H1 (cell line): ENCODE measurements at regions not wholly inside any gene's neighbourhood (a gene's known extent, or its start where the extent isn't known, plus 50 kb on each side); places are given as distances from the start of the nearest gene placed in this dataset.

Experiments used
- CTCF ChIA-PET: fragments of 300-600 bp; sonication (Branson Sonifier 250); formaldehyde crosslinking; loops from one replicate; lab custom pipeline; 2021; ENCODE audit not compliant: partially characterized antibody; lab: Charles Lee
- POLR2A ChIA-PET: fragments of 300-600 bp; sonication (Branson Sonifier 250); formaldehyde crosslinking; loops from one replicate; lab custom pipeline; 2021; ENCODE audit warnings: inconsistent platforms; ENCODE audit not compliant: partially characterized antibody; lab: Charles Lee
- DNase-seq, 2 experiments: peaks; one replicate each; pipeline versions ENCODE4 v3.0.0 to v3.0.0-alpha.2; 2010 to 2022; ENCODE audit warnings: low spot score in 2 of 2, low read depth in 1 of 2, mixed read lengths in 1 of 2
- FAIRE-seq: peaks from 2 replicates; lab custom pipeline; 2011; peaks lifted over from hg19 to GRCh38; lab: Jason Lieb, UNC
- H2AFZ ChIP-seq: 2 replicates; pipeline ENCODE4 v1.8.1; 2012; ENCODE audit warnings: low read length, inconsistent platforms
- H2AK5ac ChIP-seq: 2 replicates; pipeline ENCODE4 v1.6.1; 2013; ENCODE audit warnings: low read depth, low read length
- H2BK120ac ChIP-seq: replicated peaks from 2 replicates; pipeline ENCODE3; 2013; ENCODE audit warnings: low read depth, low read length, inconsistent platforms
- H2BK12ac ChIP-seq: 2 replicates; pipeline ENCODE4 v1.6.1; 2013; ENCODE audit warnings: low read depth, low read length
- H2BK15ac ChIP-seq: 2 replicates; pipeline ENCODE4 v1.6.1; 2013; ENCODE audit warnings: low read length
- H2BK20ac ChIP-seq: 2 replicates; pipeline ENCODE4 v1.6.1; 2013; ENCODE audit warnings: low read length
- H2BK5ac ChIP-seq: 2 replicates; pipeline ENCODE4 v1.6.1; 2013; ENCODE audit warnings: low read depth, low read length
- H3K14ac ChIP-seq: 2 replicates; pipeline ENCODE4 v1.6.1; 2013; ENCODE audit warnings: inconsistent platforms; ENCODE audit not compliant: insufficient read length
- H3K18ac ChIP-seq: 2 replicates; pipeline ENCODE4 v1.6.1; 2013; ENCODE audit warnings: low read length; ENCODE audit errors: extremely low read depth
- H3K23ac ChIP-seq: 2 replicates; pipeline ENCODE4 v1.6.1; 2013; ENCODE audit warnings: inconsistent platforms; ENCODE audit not compliant: insufficient read length
- H3K23me2 ChIP-seq: 2 replicates; pipeline ENCODE4 v1.6.1; 2013; ENCODE audit warnings: low read depth, low read length
- H3K27ac ChIP-seq: 2 replicates; pipeline ENCODE4 v1.6.1; 2011; ENCODE audit warnings: low read depth, low read length, inconsistent platforms
- H3K27me3 ChIP-seq, 4 experiments: replicated peaks in 1 of 4; 1 replicate in 1 of 4; 2 replicates in 3 of 4; pipeline versions ENCODE4 v1.6.1 to v1.8.1; 2011 to 2013; ENCODE audit warnings: low read length in 3 of 4, mild to moderate bottlenecking in 3 of 4, inconsistent platforms in 2 of 4, mixed read lengths in 2 of 4, moderate library complexity in 1 of 4; ENCODE audit not compliant: control insufficient read depth in 3 of 4, insufficient read depth in 3 of 4; ENCODE audit errors: extremely low read depth in 1 of 4
- H3K36me3 ChIP-seq, 4 experiments: 2 replicates each; pipeline versions ENCODE4 v1.6.1 to v1.8.1; 2011 to 2013; ENCODE audit warnings: mild to moderate bottlenecking in 4 of 4, low read length in 3 of 4, moderate library complexity in 2 of 4, control low read depth in 1 of 4, inconsistent platforms in 1 of 4; ENCODE audit not compliant: insufficient read depth in 4 of 4, control insufficient read depth in 2 of 4
- H3K4ac ChIP-seq: replicated peaks from 2 replicates; pipeline ENCODE3; 2013; ENCODE audit warnings: low read length, low read depth, mixed read lengths, inconsistent platforms; ENCODE audit not compliant: insufficient read length
- H3K4me1 ChIP-seq, 4 experiments: replicated peaks in 1 of 4; 1 replicate in 1 of 4; 2 replicates in 3 of 4; pipeline versions ENCODE4 v1.6.1 to v1.8.1; 2011 to 2013; ENCODE audit warnings: low read length in 3 of 4, inconsistent platforms in 2 of 4, mixed read lengths in 1 of 4; ENCODE audit not compliant: insufficient read depth in 4 of 4, control insufficient read depth in 3 of 4
- H3K4me2 ChIP-seq, 2 experiments: 2 replicates each; pipeline versions ENCODE4 v1.6.1 to v1.8.1; 2011 to 2013; ENCODE audit warnings: low read depth in 2 of 2, low read length in 2 of 2, control low read depth in 1 of 2, inconsistent platforms in 1 of 2, mild to moderate bottlenecking in 1 of 2; ENCODE audit not compliant: insufficient read depth in 1 of 2
- H3K4me3 ChIP-seq, 4 experiments: fragments of 200-600, 300-600 bp in 1 of 4; sonication (generic), shearing (Covaris generic), sonication (Bioruptor Twin) in 1 of 4; 2 replicates each; pipeline versions ENCODE4 v1.5.1 to v1.8.1; 2011 to 2016; ENCODE audit warnings: low read length in 4 of 4, low read depth in 3 of 4, control low read depth in 2 of 4, inconsistent platforms in 2 of 4, mild to moderate bottlenecking in 2 of 4, mixed read lengths in 1 of 4, moderate library complexity in 1 of 4; ENCODE audit not compliant: insufficient read depth in 2 of 4; ENCODE audit errors: extremely low read depth in 1 of 4
- H3K56ac ChIP-seq: replicated peaks from 2 replicates; pipeline ENCODE3; 2013; ENCODE audit warnings: low read depth, mild to moderate bottlenecking, mixed read lengths, low read length, inconsistent platforms; ENCODE audit not compliant: insufficient read length
- H3K79me1 ChIP-seq: 2 replicates; pipeline ENCODE4 v1.6.1; 2013; ENCODE audit warnings: low read depth, low read length, control low read depth
- H3K79me2 ChIP-seq, 2 experiments: 2 replicates each; pipeline versions ENCODE4 v1.6.1 to v1.8.1; 2012 to 2013; ENCODE audit warnings: low read length in 2 of 2, mild to moderate bottlenecking in 2 of 2, inconsistent platforms in 1 of 2; ENCODE audit not compliant: insufficient read depth in 2 of 2, control insufficient read depth in 1 of 2
- H3K9ac ChIP-seq, 4 experiments: replicated peaks in 1 of 4; 1 replicate in 1 of 4; 2 replicates in 3 of 4; pipeline versions ENCODE4 v1.6.1 to v1.8.1; 2011 to 2013; ENCODE audit warnings: low read depth in 3 of 4, low read length in 3 of 4, control low read depth in 2 of 4, mild to moderate bottlenecking in 2 of 4, moderate library complexity in 2 of 4, inconsistent platforms in 1 of 4; ENCODE audit errors: extremely low read depth in 1 of 4
- H3K9me3 ChIP-seq, 2 experiments: 2 replicates each; pipeline versions ENCODE4 v1.6.1 to v1.8.1; 2012 to 2013; ENCODE audit warnings: mild to moderate bottlenecking in 2 of 2, moderate library complexity in 2 of 2, control low read depth in 1 of 2, inconsistent platforms in 1 of 2, low read depth in 1 of 2, low read length in 1 of 2, mixed read lengths in 1 of 2; ENCODE audit not compliant: insufficient read depth in 2 of 2
- H4K20me1 ChIP-seq, 2 experiments: replicated peaks in 1 of 2; 2 replicates each; pipeline versions ENCODE3 to v1.8.1; 2011 to 2013; ENCODE audit warnings: inconsistent platforms in 2 of 2, low read length in 2 of 2, mild to moderate bottlenecking in 1 of 2; ENCODE audit not compliant: insufficient read depth in 2 of 2, control insufficient read depth in 1 of 2
- H4K5ac ChIP-seq: 2 replicates; pipeline ENCODE4 v1.6.1; 2013; ENCODE audit warnings: low read length, low read depth, mixed read lengths, inconsistent platforms; ENCODE audit not compliant: insufficient read length
- H4K8ac ChIP-seq: 2 replicates; pipeline ENCODE4 v1.8.0; 2013; ENCODE audit warnings: mild to moderate bottlenecking, moderate library complexity, low read length, inconsistent platforms; ENCODE audit not compliant: insufficient read depth; ENCODE audit errors: extremely low read depth
- H4K91ac ChIP-seq: replicated peaks from 2 replicates; pipeline ENCODE3; 2013; ENCODE audit warnings: low read length, mixed read lengths, inconsistent platforms; ENCODE audit not compliant: insufficient read length
- ATF3 ChIP-seq: IDR thresholded peaks from 2 replicates; pipeline ENCODE4 v1.6.1; 2011; ENCODE audit warnings: low read depth, mild to moderate bottlenecking, low read length; ENCODE audit not compliant: insufficient read depth
- BCL11A ChIP-seq, 2 experiments: IDR thresholded peaks; one replicate each; pipeline ENCODE4 v1.6.1; 2011; ENCODE audit warnings: low read depth in 2 of 2, low read length in 2 of 2, mild to moderate bottlenecking in 2 of 2
- CBX8 ChIP-seq: fragments of 300-800, 300-1000 bp; sonication (generic); IDR thresholded peaks from 2 replicates; pipeline ENCODE4 v1.7.1; 2016; ENCODE audit warnings: low read depth, low read length, borderline replicate concordance
- CREB1 ChIP-seq: IDR thresholded peaks from 2 replicates; pipeline ENCODE4 v1.6.1; 2012; ENCODE audit warnings: inconsistent platforms
- JUND ChIP-seq: IDR thresholded peaks from 2 replicates; pipeline ENCODE4 v1.6.1; 2011; ENCODE audit warnings: mild to moderate bottlenecking, improper control_type of control experiment, low read length
- MAX ChIP-seq: IDR thresholded peaks from 2 replicates; pipeline ENCODE4 v1.6.1; 2012; ENCODE audit warnings: inconsistent platforms
- NRF1 ChIP-seq: IDR thresholded peaks from 2 replicates; pipeline ENCODE4 v1.6.1; 2011; ENCODE audit warnings: mild to moderate bottlenecking, low read depth, low read length, improper control_type of control experiment
- POLR2AphosphoS5 ChIP-seq: IDR thresholded peaks from 2 replicates; pipeline ENCODE4 v1.6.1; 2011; ENCODE audit warnings: low read depth, low read length
- RXRA ChIP-seq: IDR thresholded peaks from 2 replicates; pipeline ENCODE4 v1.6.1; 2011; ENCODE audit warnings: low read depth, mild to moderate bottlenecking, low read length, moderate library complexity; ENCODE audit not compliant: insufficient read depth
- TAF1 ChIP-seq: IDR thresholded peaks from 2 replicates; pipeline ENCODE4 v1.6.1; 2011; ENCODE audit warnings: mild to moderate bottlenecking, low read depth, low read length
- YY1 ChIP-seq: IDR thresholded peaks from 2 replicates; pipeline ENCODE4 v1.6.1; 2011; ENCODE audit warnings: low read depth, mild to moderate bottlenecking, low read length
- WGBS, 2 experiments: shearing (Covaris generic) in 1 of 2; methylation state at CpG; one replicate each; pipeline versions ENCODE4 v1.1.6 to v1.1.7; 2013 to 2015; ENCODE audit warnings: low lambda C conversion rate in 2 of 2, mixed read lengths in 2 of 2, inconsistent platforms in 1 of 2, low coverage in 1 of 2, missing lambda C conversion rate in 1 of 2; ENCODE audit not compliant: insufficient replicate concordance in 2 of 2, insufficient coverage in 1 of 2, insufficient read length in 1 of 2; ENCODE audit errors: extremely low coverage in 1 of 2, missing lambda C conversion rate in 1 of 2; 5-methylcytosine and 5-hydroxymethylcytosine counted together

GRCh38 chr4:125519371-125520146, 204.8 kb downstream of the FAT4 start:
- Histone ChIP-seq H2BK20ac (no peak overlapping the region), H4K5ac (no peak overlapping the region), H3K9me3 (no peaks in the 10 kb centered on the region), H3K79me1 (no peaks in the 10 kb centered on the region), H3K4me2 (no peak overlapping the region), H2AFZ (no peak overlapping the region), H3K4me3 (no peak overlapping the region), H3K18ac (no peak overlapping the region), H3K56ac (no peak overlapping the region), H3K4me1 (peaks cover 0 to 1% (median 0%) of the 10 kb centered on the region in 4 experiments; a peak in 1 of 7 replicates), H4K91ac (no peak overlapping the region), H3K14ac (no peak overlapping the region), H2BK5ac (no peak overlapping the region), H3K9ac (no peak overlapping the region), H2BK12ac (no peak overlapping the region), H3K27me3 (no peaks in the 10 kb centered on the region), H3K79me2 (no peaks in the 10 kb centered on the region), H3K4ac (no peak overlapping the region), H3K36me3 (no peaks in the 10 kb centered on the region; a peak in 2 of 8 replicates), H2AK5ac (no peak overlapping the region), H3K23ac (no peak overlapping the region), H4K8ac (no peak overlapping the region), H2BK120ac (no peak overlapping the region), H2BK15ac (no peak overlapping the region), H3K27ac (no peak overlapping the region), H4K20me1 (no peaks in the 10 kb centered on the region), H3K23me2 (no peaks in the 10 kb centered on the region)
- ChIA-PET CTCF (interaction anchor here (1.0 kb wide), 1 partner anchor 206 kb away, joined by 4 read pairs; no protein-coding TSS in a partner anchor), POLR2A (no interaction called here)
- DNase-seq (no peak), FAIRE-seq (no peak)
- WGBS, 2 experiments: 87% methylated on average over 6 of the region's 6 CpGs; no CpG with 5 or more reads in 1 of the 2 experiments
- TF ChIP-seq POLR2AphosphoS5 (no peak), CBX8 (no peak), YY1 (no peak), TAF1 (no peak), RXRA (no peak), ATF3 (no peak), NRF1 (no peak), JUND (no peak), BCL11A (IDR thresholded peaks at IDR 0.05; ENCODE audit: low read depth in 2 of 2, low read length in 2 of 2) (no peak), MAX (no peak), CREB1 (no peak)
